NB4 (cell line): ENCODE measurements at regions not wholly inside any gene's neighbourhood (a gene's known extent, or its start where the extent isn't known, plus 50 kb on each side); places are given as distances from the start of the nearest gene placed in this dataset.

Experiments
- DNase-seq: peaks from one replicate; pipeline ENCODE4 v3.0.0; 2010; ENCODE audit warnings: low read depth
- H3K4me3 ChIP-seq: one replicate; pipeline ENCODE4 v1.5.1; 2011; ENCODE audit warnings: mild to moderate bottlenecking, low read depth, low read length, moderate library complexity
- CTCF ChIP-seq: IDR thresholded peaks from one replicate; pipeline ENCODE4 v1.5.1; 2012; ENCODE audit warnings: low read depth, low read length
- MAX ChIP-seq: IDR thresholded peaks from 2 replicates; pipeline ENCODE4 v1.6.1; 2011; ENCODE audit warnings: low read depth, low read length
- MYC ChIP-seq: IDR thresholded peaks from 2 replicates; pipeline ENCODE4 v1.6.1; 2011; ENCODE audit warnings: low read depth, low read length
- POLR2A ChIP-seq: IDR thresholded peaks from 2 replicates; pipeline ENCODE4 v1.6.1; 2011; ENCODE audit warnings: mild to moderate bottlenecking; ENCODE audit not compliant: insufficient read length; ENCODE audit errors: extremely low read depth

GRCh38 chr18:28960146-28960545 lies 783.2 kb upstream of the CDH2 start:
- no peak for DNase-seq

GRCh38 chr18:28952339-28952738 lies 775.4 kb upstream of the CDH2 start:
- H3K4me3 ChIP-seq: no peak overlapping the region
- TF ChIP-seq MAX (no peak), CTCF (no peak), MYC (no peak), POLR2A (no peak)
- no peak for DNase-seq

More at GRCh38 chr18:28960146-28960545, 783.2 kb upstream of the CDH2 start:
- no peak overlapping the region for H3K4me3 ChIP-seq
- TF ChIP-seq POLR2A (no peak), MYC (no peak), CTCF (no peak), MAX (no peak)

GRCh38 chr18:28947900-28948299 lies 771.0 kb upstream of the CDH2 start:
- no peak for DNase-seq
- H3K4me3 ChIP-seq: no peak overlapping the region
- no peak for TF ChIP-seq MYC
- no peak for TF ChIP-seq CTCF
- TF ChIP-seq POLR2A: no peak
- no peak for TF ChIP-seq MAX

- no peak overlapping the region for H3K4me3 ChIP-seq
- DNase-seq: no peak
- TF ChIP-seq MYC: no peak
- TF ChIP-seq POLR2A: no peak
- no peak for TF ChIP-seq CTCF
- no peak for TF ChIP-seq MAX
These were observed 769.5 kb upstream of the CDH2 start for GRCh38 chr18:28946471-28946870.

GRCh38 chr18:28922936-28923335 lies 746.0 kb upstream of the CDH2 start:
- no peak overlapping the region for H3K4me3 ChIP-seq
- no peak for DNase-seq
- TF ChIP-seq CTCF (no peak), MYC (no peak), POLR2A (no peak), MAX (no peak)

GRCh38 chr18:28916456-28916855 lies 739.5 kb upstream of the CDH2 start:
- no peak for TF ChIP-seq CTCF
- TF ChIP-seq MAX: no peak
- no peak for TF ChIP-seq POLR2A
- no peak for TF ChIP-seq MYC
- DNase-seq: no peak
- no peak overlapping the region for H3K4me3 ChIP-seq
